PC-3 (cell line): ENCODE measurements at regions not wholly inside any gene's neighbourhood (a gene's known extent, or its start where the extent isn't known, plus 50 kb on each side); places are given as distances from the start of the nearest gene placed in this dataset.

Source experiments
- ATAC-seq: fragments of 200-7000 bp; cut with Tn5 transposase; 2 replicates; pipeline ENCODE4 v1.9.1; 2020; ENCODE audit warnings: mild to moderate bottlenecking, moderate library complexity
- BruUV-seq: library from RNA; stranded (reverse); fragments of 400-500 nt; replicated peaks from 2 replicates; lab custom pipeline; 2021; lab: Mats Ljungman, UMichigan
- CTCF ChIA-PET: fragments of 300-600 bp; sonication (Branson Sonifier 250); formaldehyde crosslinking; loops from one replicate; lab custom pipeline; 2022; ENCODE audit warnings: antibody characterized with exemption; lab: Charles Lee
- POLR2A ChIA-PET: fragments of 300-600 bp; sonication (Branson Sonifier 250); formaldehyde crosslinking; loops from one replicate; lab custom pipeline; 2022; ENCODE audit warnings: antibody characterized with exemption; ENCODE audit not compliant: unreplicated experiment; lab: Charles Lee
- DNase-seq: peaks from one replicate; pipeline ENCODE4 v3.0.0-alpha.2; 2015
- H2AFZ ChIP-seq: fragments of 300-600 bp; sonication (generic); 2 replicates; pipeline ENCODE4 v1.6.0; 2016; ENCODE audit warnings: antibody characterized with exemption, low read length
- H3F3A ChIP-seq: fragments of 300-600 bp; sonication (generic); one replicate; pipeline ENCODE4 v1.6.0; 2017; ENCODE audit warnings: antibody characterized with exemption, low read length, control low read depth, mild to moderate bottlenecking; ENCODE audit not compliant: unreplicated experiment
- H3K27ac ChIP-seq: fragments of 300-600 bp; sonication (generic); 2 replicates; pipeline ENCODE4 v1.5.1; 2016; ENCODE audit warnings: mild to moderate bottlenecking, low read length
- H3K27me3 ChIP-seq: fragments of 300-600 bp; sonication (generic); 2 replicates; pipeline ENCODE4 v1.6.1; 2016; ENCODE audit warnings: low read length, mixed read lengths
- H3K36me3 ChIP-seq: fragments of 300-600 bp; sonication (generic); 2 replicates; pipeline ENCODE4 v1.6.1; 2016; ENCODE audit warnings: low read depth, mixed run types, low read length, mixed read lengths
- H3K4me1 ChIP-seq: fragments of 300-600 bp; sonication (generic); 2 replicates; pipeline ENCODE4 v1.5.1; 2016; ENCODE audit warnings: low read length; ENCODE audit not compliant: insufficient read depth
- H3K4me2 ChIP-seq: fragments of 300-600 bp; sonication (generic); 2 replicates; pipeline ENCODE4 v1.6.0; 2016; ENCODE audit warnings: low read length
- H3K4me3 ChIP-seq: fragments of 300-600 bp; sonication (generic); 2 replicates; pipeline ENCODE4 v1.5.1; 2016; ENCODE audit warnings: mild to moderate bottlenecking, low read length, mixed read lengths
- H3K79me2 ChIP-seq: fragments of 300-600 bp; sonication (generic); 2 replicates; pipeline ENCODE4 v1.6.1; 2017; ENCODE audit warnings: low read length, mixed read lengths
- H3K9ac ChIP-seq: fragments of 300-600 bp; sonication (generic); 2 replicates; pipeline ENCODE4 v1.6.0; 2016; ENCODE audit warnings: mild to moderate bottlenecking, low read length
- H3K9me2 ChIP-seq: fragments of 300-600 bp; sonication (generic); replicated peaks from 2 replicates; pipeline ENCODE4 v1.6.1; 2016; ENCODE audit warnings: mixed run types, low read length, mixed read lengths
- H3K9me3 ChIP-seq: fragments of 300-600 bp; sonication (generic); 2 replicates; pipeline ENCODE4 v1.6.1; 2016; ENCODE audit warnings: low read length, mixed read lengths
- H4K20me1 ChIP-seq: fragments of 300-600 bp; sonication (generic); 2 replicates; pipeline ENCODE4 v1.6.1; 2016; ENCODE audit warnings: low read length, mixed read lengths
- EZH2 ChIP-seq: fragments of 300-600 bp; sonication (generic); IDR thresholded peaks from one replicate; pipeline ENCODE4 v1.6.1; 2017; ENCODE audit warnings: antibody characterized with exemption, mild to moderate bottlenecking, low read length; ENCODE audit not compliant: unreplicated experiment
- EZH2phosphoT487 ChIP-seq: fragments of 300-600 bp; sonication (generic); IDR thresholded peaks from 2 replicates; pipeline ENCODE4 v1.6.1; 2018; ENCODE audit warnings: mild to moderate bottlenecking, antibody characterized with exemption, low read length, borderline replicate concordance
- intact Hi-C: fragments of 100-400 bp; cut with micrococcal nuclease; formaldehyde crosslinking; loops from 2 replicates; pipeline ENCODE4 v1.9.0; 2023
- TF ChIP-seq, protein P1 (sequence below): fragments of 300-600 bp; sonication (generic); conservative IDR thresholded peaks from 2 replicates; pipeline ENCODE4 v1.5.1; 2017; ENCODE audit warnings: antibody characterized with exemption, low read depth, mild to moderate bottlenecking, low read length

GRCh38 chr7:46134795-46135194 is 213.7 kb upstream of the IGFBP3 start:
- CTCF ChIA-PET: no interaction called here
- intact Hi-C loops: loop anchor here (5.0 kb wide), 1 partner anchor 212 kb away; the partner anchor contains the start of gene IGFBP3
- BruUV-seq: no TSS peak

DNA sequence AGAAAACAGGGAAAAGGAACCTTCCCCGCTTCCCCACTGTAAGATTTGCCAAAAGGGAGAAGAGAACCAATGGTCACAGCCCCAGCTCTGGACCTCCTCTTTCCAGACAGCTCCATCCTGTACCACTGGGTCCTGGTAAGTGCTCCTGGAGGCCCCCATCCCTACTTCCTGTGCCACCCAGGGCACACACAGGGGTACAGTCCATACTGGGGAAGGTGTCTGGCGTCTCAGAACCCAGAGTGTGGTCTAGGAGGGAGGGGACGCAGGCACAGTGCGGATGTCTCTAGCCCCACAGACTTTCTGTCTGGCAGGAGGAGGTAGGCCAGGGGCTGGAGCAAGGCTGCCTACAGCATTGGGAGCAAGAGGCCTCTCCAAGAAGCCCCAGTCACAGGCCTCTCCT is 213.3 kb upstream of the IGFBP3 start:
- Histone ChIP-seq H3K4me2 (no peak overlapping the region), H3K36me3 (no peaks in the 10 kb centered on the region), H3K9me3 (no peaks in the 10 kb centered on the region), H3K9ac (no peak overlapping the region), H2AFZ (no peak overlapping the region), H3K9me2 (no peaks in the 10 kb centered on the region), H3K27ac (no peak overlapping the region), H3K4me3 (no peak overlapping the region), H3K79me2 (no peaks in the 10 kb centered on the region), H3K27me3 (no peaks in the 10 kb centered on the region), H3F3A (no peaks in the 10 kb centered on the region), H4K20me1 (no peaks in the 10 kb centered on the region), H3K4me1 (peaks cover 7% of the 10 kb centered on the region)
- DNase-seq: no peak
- POLR2A ChIA-PET: no interaction called here
- CTCF ChIA-PET: no interaction called here
- intact Hi-C loops: no loop called here
- BruUV-seq: no TSS peak
- TF ChIP-seq EZH2phosphoT487: no peak
- TF ChIP-seq EZH2: no peak
- TF ChIP-seq, protein P1, sequence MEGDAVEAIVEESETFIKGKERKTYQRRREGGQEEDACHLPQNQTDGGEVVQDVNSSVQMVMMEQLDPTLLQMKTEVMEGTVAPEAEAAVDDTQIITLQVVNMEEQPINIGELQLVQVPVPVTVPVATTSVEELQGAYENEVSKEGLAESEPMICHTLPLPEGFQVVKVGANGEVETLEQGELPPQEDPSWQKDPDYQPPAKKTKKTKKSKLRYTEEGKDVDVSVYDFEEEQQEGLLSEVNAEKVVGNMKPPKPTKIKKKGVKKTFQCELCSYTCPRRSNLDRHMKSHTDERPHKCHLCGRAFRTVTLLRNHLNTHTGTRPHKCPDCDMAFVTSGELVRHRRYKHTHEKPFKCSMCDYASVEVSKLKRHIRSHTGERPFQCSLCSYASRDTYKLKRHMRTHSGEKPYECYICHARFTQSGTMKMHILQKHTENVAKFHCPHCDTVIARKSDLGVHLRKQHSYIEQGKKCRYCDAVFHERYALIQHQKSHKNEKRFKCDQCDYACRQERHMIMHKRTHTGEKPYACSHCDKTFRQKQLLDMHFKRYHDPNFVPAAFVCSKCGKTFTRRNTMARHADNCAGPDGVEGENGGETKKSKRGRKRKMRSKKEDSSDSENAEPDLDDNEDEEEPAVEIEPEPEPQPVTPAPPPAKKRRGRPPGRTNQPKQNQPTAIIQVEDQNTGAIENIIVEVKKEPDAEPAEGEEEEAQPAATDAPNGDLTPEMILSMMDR: no peak
- ATAC-seq: no peak

More at GRCh38 chr7:46134795-46135194, 213.7 kb upstream of the IGFBP3 start:
- ATAC-seq: no peak
- no peak overlapping the region for H3K4me3 ChIP-seq
- POLR2A ChIA-PET: no interaction called here
- no peak overlapping the region for H3K27ac ChIP-seq
- H3K36me3 ChIP-seq: no peaks in the 10 kb centered on the region
- no peaks in the 10 kb centered on the region for H3K9me2 ChIP-seq
- H3K79me2 ChIP-seq: no peaks in the 10 kb centered on the region
- no peak for DNase-seq
- no peaks in the 10 kb centered on the region for H3K9me3 ChIP-seq
- no peak overlapping the region for H2AFZ ChIP-seq
- no peaks in the 10 kb centered on the region for H4K20me1 ChIP-seq
- H3K27me3 ChIP-seq: no peaks in the 10 kb centered on the region
- TF ChIP-seq EZH2 (no peak), EZH2phosphoT487 (no peak)
- TF ChIP-seq, protein P1: no peak
- H3F3A ChIP-seq: no peaks in the 10 kb centered on the region
- no peak overlapping the region for H3K9ac ChIP-seq
- H3K4me2 ChIP-seq: no peak overlapping the region
- peaks cover 9% of the 10 kb centered on the region for H3K4me1 ChIP-seq

GRCh38 chr7:46133751-46134150 is 212.7 kb upstream of the IGFBP3 start:
- CTCF ChIA-PET: no interaction called here

More at GRCh38 chr7:46133751-46134150, 212.7 kb upstream of the IGFBP3 start:
- Histone ChIP-seq H3K27ac (no peak overlapping the region), H3F3A (no peaks in the 10 kb centered on the region), H3K9me3 (no peaks in the 10 kb centered on the region), H3K4me1 (peaks cover under 1% of the 10 kb centered on the region; the same call in 1 of the 2 replicates), H4K20me1 (no peaks in the 10 kb centered on the region), H3K27me3 (no peaks in the 10 kb centered on the region), H3K9ac (no peak overlapping the region), H3K9me2 (no peaks in the 10 kb centered on the region), H3K4me3 (no peak overlapping the region), H3K4me2 (no peak overlapping the region), H3K79me2 (no peaks in the 10 kb centered on the region), H3K36me3 (no peaks in the 10 kb centered on the region), H2AFZ (no peak overlapping the region)
- POLR2A ChIA-PET: interaction anchor here (0.6 kb wide), 1 partner anchor 9 kb away, joined by 4 read pairs; no protein-coding TSS in a partner anchor
- DNase-seq: no peak
- intact Hi-C loops: no loop called here
- ATAC-seq: no peak
- TF ChIP-seq, protein P1: no peak
- no peak for TF ChIP-seq EZH2
- no peak for TF ChIP-seq EZH2phosphoT487
- BruUV-seq: no TSS peak
